GM19351 (cell line): ENCODE measurements at regions not wholly inside any gene's neighbourhood (a gene's known extent, or its start where the extent isn't known, plus 50 kb on each side); places are given as distances from the start of the nearest gene placed in this dataset.

Source experiments
- ATAC-seq: cut with Tn5 transposase; IDR thresholded peaks from one replicate; pipeline ENCODE4 v1.9.1; 2021; ENCODE audit warnings: mild to moderate bottlenecking, moderate library complexity; ENCODE audit not compliant: unreplicated experiment

DNA sequence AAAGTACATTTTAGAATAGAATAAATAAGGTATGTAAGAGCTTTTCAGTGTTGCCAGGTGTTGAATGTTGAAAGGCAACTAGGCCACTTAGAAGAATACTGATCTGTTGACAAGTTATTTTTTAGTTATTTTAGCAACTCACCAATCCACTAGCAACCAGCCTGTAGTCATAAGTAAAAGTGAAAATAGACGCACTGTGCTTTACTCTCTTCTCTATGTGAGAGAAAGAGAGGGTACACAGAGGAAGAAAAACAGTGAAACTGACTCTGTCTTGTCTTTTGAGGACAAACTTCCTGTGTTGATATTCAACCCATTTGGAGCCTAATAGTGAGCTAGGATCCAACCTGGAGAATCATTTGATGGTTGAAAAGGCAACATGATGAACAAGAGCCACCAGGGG lies 327.1 kb upstream of the GOLIM4 start:
- no peak for ATAC-seq

DNA sequence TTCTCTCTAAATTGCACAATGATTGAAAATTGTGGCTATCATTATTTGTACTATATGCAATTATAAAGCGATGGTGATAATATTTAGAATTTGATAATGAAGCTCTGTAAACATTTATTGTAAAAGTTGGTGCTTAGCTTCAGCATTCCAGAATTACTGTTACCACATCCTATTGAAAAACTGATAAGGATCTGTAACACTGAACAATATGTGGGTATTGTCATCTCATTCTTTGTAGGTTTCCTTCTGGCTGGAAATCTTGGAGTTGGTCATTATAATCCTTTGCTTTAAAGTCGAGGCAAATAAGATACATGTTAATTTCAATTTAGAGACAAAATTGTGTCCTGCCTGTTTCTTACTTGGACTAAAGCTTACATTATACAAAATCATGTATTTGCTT lies 323.4 kb upstream of the GOLIM4 start:
- no peak for ATAC-seq

DNA sequence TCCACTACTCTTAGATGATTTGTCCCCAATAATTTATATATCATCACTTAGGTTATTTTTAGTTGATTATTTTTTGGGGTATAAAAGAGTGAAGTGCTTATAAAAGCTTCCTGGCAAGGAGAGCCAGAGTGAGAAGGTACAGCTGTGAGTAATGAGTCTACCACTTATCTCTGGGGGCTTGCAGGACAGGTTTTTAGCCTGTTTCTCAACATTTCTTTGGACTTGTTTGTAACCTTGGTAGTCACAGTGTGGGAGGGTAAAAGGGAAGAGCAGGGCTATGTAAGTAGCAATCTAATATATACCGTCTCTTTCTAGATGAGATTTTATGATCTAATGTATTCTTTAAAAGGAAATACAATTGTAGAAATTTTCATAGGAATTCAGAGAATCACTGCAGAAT lies 321.3 kb upstream of the GOLIM4 start:
- ATAC-seq = no peak

DNA sequence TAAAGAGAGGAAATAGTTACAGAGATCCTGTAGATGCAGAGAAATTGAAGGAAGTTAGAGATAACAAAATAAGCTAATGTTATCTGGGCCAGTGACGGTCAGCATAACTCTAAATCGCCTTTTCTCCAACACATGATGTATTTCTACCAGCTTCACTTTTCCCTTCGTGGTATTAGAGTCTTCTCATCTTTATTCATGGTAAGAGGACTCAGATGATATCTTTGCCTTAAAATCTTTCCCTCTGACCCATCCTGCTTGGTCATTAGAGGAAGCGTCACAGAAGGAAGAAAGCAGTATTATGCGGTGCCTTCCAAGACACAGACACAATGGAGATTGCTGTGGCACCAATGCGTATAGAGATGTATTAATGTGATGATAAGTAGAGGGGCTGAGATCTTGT lies 320.7 kb upstream of the GOLIM4 start:
- ATAC-seq = no peak

DNA sequence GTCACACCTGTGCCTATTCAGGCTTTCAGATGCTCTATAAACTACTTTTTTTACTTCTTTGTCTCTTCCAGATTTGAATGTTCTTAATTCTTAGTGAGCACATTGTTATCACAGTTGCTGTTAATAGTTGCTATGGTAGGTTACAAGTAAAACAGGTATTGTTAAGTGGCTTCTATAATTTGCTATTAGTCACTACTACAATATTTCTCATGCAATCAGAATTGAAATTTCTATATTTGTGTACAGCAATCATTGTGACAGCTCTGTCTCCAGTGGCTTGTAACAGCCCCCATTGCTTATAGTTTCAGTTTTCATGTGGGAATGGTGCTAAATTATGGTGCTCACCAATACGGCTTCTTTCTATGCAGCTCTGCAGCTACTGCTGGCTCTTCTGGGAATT lies 318.4 kb upstream of the GOLIM4 start:
- no peak for ATAC-seq

DNA sequence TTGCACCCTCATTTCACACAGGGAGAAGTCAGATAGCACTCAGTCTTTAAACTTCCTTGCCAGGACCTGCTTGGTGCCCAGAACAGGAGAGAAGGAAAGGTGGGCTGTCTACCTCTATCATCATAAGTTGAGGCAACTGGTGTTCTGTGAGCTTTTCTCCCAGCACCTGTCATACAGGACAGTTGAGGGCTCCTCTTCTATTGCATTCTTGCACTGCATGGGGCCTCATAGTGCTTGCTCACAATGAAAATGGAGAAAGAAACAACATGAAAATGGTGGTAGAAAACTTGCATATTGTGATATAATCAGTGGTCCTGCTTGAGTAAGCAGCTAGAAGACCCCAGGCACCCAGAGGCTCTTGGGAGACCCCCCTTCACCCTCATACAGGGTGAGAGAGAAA lies 311.7 kb upstream of the GOLIM4 start:
- ATAC-seq = no peak

GRCh38 chr3:168405288-168405687 lies 309.6 kb upstream of the GOLIM4 start:
- no peak for ATAC-seq

GRCh38 chr3:168398371-168399025 lies 302.8 kb upstream of the GOLIM4 start:
- no peak for ATAC-seq

GRCh38 chr3:168396861-168397260 lies 301.1 kb upstream of the GOLIM4 start:
- no peak for ATAC-seq

GRCh38 chr3:168395551-168395950 lies 299.8 kb upstream of the GOLIM4 start:
- no peak for ATAC-seq

- ATAC-seq = no peak
Observed at GRCh38 chr3:168394439-168394838, 298.7 kb upstream of the GOLIM4 start.

DNA sequence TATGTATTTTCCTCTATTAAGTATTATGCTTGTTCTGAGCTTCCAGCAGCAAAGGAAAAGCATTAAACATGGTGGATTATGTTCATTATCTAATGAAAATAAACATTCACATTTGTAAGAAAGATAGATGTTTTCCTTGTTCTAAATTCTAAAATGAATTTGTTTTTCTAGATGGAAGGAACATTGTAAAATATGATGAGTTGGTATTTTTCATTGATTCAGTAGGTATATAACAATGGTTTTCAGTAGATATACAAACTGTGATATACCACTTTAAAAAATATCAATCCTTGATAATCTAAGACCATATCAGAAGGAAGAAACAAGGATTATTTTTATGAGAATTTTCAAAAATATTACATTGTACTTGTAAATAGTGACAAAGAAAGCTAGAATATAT lies 290.6 kb upstream of the GOLIM4 start:
- ATAC-seq = no peak

DNA sequence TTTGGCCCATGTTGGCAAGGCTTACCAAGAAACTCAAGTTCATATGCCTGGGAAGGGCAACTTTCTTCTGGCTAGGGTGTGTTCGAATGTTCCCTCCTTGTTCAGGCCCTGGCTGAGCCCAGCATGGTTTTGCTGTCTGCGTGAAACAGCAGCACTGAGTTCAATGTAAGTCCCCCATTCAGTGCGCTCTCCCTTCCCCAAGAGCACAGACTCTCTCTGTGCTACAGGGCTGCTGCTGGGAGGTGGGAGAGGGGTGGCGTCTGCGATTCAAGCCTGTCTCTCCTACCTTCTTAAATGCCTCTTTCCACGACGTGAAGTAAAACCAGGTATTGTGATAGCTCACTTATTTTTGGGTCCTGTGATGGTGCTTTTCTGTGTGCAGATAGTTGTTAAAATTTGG lies 289.3 kb upstream of the GOLIM4 start:
- ATAC-seq = no peak

DNA sequence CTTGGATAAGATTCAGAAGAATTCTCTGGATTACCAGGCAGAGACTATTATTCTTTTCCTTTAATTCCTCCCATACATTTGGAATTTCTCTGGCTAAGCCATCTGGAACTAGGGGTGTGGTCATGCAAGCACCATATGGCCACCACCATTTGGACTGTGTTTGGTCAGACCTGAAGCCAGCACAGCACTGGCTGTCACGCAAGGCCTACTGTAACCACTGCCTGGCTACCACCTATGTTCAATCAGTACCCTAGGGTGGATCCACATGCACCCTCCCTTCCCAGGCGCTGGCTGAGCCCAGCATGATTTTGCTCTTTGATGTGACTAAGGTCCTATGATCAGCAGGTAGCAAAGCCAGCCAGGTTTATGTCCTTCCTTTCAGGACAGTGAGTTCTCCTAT lies 287.8 kb upstream of the GOLIM4 start:
- no peak for ATAC-seq

DNA sequence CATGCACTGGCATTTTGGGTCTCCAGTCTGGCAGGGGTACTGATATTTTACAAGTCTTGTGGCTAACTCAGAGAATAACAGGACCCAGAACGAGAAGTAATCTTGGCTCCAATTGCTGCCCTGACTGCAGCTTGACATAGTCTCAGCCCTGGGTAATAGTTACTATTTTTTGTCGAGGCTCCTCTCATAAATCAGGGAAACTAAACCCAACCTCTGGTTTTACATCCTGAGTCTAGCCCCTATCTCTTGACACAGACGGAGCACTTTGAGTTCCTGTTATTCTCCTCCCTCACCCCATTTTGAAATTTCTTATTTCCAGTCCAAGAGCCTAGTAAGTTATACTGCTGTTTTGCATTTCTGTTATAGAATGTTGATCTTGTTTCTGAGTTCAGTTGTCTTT lies 276.1 kb upstream of the GOLIM4 start:
- ATAC-seq = no peak

DNA sequence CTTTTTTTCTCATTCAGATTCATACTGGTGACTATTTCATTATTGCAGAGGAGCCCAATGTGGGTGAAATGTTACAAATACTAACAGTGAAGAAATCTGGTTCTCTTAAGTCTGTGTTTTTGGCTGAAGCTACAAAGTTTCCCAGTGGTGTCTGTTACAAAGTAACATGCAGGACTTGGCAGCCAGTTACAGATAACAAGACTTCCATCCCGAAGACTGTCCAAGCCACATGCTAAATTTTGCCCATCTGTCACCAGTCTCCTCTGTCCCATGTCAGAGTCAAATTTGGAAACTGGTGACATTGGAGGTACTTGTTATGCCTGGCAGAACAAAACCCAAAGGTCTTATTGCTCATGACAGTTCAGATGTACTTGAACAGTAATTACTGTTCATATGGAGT lies 269.2 kb upstream of the GOLIM4 start:
- no peak for ATAC-seq

- ATAC-seq = no peak
Observed at GRCh38 chr3:168362661-168363247, 267.0 kb upstream of the GOLIM4 start.

DNA sequence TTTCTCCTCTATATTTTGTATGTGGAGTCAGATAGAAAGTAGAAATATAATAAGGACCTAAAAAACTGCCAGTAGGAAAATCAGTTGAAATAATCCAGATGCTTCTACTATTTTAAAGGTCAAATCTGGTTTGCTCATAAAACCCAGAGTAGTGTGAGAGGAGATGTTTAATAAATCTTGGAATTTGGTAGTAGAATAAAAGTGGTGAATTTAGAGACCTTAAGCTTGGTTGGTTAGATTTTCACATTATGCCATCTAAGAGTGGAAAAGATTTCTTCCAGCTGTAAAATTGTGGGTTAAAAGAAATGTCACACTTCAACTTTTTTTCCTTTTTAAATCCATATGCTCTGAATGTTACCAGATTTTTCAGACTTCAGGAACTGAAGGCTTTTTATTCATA lies 266.4 kb upstream of the GOLIM4 start:
- ATAC-seq = no peak

GRCh38 chr3:168360993-168361392 lies 265.3 kb upstream of the GOLIM4 start:
- ATAC-seq = no peak

GRCh38 chr3:168342946-168343850 lies 247.5 kb upstream of the GOLIM4 start:
- no peak for ATAC-seq

- no peak for ATAC-seq
Observed at GRCh38 chr3:168341956-168342936, 246.5 kb upstream of the GOLIM4 start.
